OCI-LY1 (cell line): ENCODE measurements at regions not wholly inside any gene's neighbourhood (a gene's known extent, or its start where the extent isn't known, plus 50 kb on each side); places are given as distances from the start of the nearest gene placed in this dataset.

ENCODE experiments used
- H2AFZ ChIP-seq: fragments of 200-600 bp; sonication (generic), shearing (Covaris generic); 2 replicates; pipeline ENCODE4 v1.6.0; 2014; ENCODE audit warnings: antibody characterized with exemption, mild to moderate bottlenecking, low read length
- H3F3A ChIP-seq: fragments of 200-600 bp; sonication (generic), shearing (Covaris generic); 2 replicates; pipeline ENCODE4 v1.6.0; 2014; ENCODE audit warnings: mild to moderate bottlenecking, antibody characterized with exemption, low read length, moderate library complexity; ENCODE audit not compliant: insufficient read depth
- H3K27ac ChIP-seq: fragments of 200-600 bp; sonication (generic); 2 replicates; pipeline ENCODE4 v1.5.1; 2014; ENCODE audit warnings: low read length, mixed run types, mild to moderate bottlenecking, low read depth; ENCODE audit not compliant: poor library complexity, severe bottlenecking
- H3K27me3 ChIP-seq: fragments of 200-600 bp; sonication (generic); 2 replicates; pipeline ENCODE4 v1.6.0; 2014; ENCODE audit warnings: antibody characterized with exemption, mild to moderate bottlenecking, low read length, moderate library complexity; ENCODE audit not compliant: insufficient read depth
- H3K36me3 ChIP-seq: fragments of 200-600 bp; sonication (generic); 2 replicates; pipeline ENCODE4 v1.6.1; 2014; ENCODE audit warnings: mild to moderate bottlenecking, antibody characterized with exemption, low read length, moderate library complexity, mixed read lengths; ENCODE audit not compliant: insufficient read depth
- H3K4me1 ChIP-seq: fragments of 200-600 bp; sonication (generic); 2 replicates; pipeline ENCODE4 v1.5.1; 2014; ENCODE audit warnings: mild to moderate bottlenecking, low read length, moderate library complexity; ENCODE audit not compliant: insufficient read depth, severe bottlenecking
- H3K4me2 ChIP-seq: fragments of 200-600 bp; sonication (generic), shearing (Covaris generic); 2 replicates; pipeline ENCODE4 v1.6.1; 2014; ENCODE audit warnings: low read length
- H3K4me3 ChIP-seq: fragments of 200-600 bp; sonication (generic); 2 replicates; pipeline ENCODE4 v1.5.1; 2014; ENCODE audit warnings: low read length, low read depth, mild to moderate bottlenecking, mixed read lengths; ENCODE audit not compliant: poor library complexity, severe bottlenecking
- H3K79me2 ChIP-seq: fragments of 200-600 bp; shearing (Covaris generic); 2 replicates; pipeline ENCODE4 v1.6.1; 2016; ENCODE audit warnings: mixed run types, low read length, mixed read lengths; ENCODE audit not compliant: insufficient read depth
- H3K9ac ChIP-seq: fragments of 200-600 bp; sonication (generic), shearing (Covaris generic); 2 replicates; pipeline ENCODE4 v1.6.1; 2014; ENCODE audit warnings: mild to moderate bottlenecking, low read length, mixed read lengths
- H3K9me2 ChIP-seq: fragments of 200-600 bp; sonication (generic), shearing (Covaris generic); 2 replicates; pipeline ENCODE4 v1.6.1; 2014; ENCODE audit warnings: low read depth, mild to moderate bottlenecking, low read length, mixed read lengths
- H3K9me3 ChIP-seq: fragments of 200-600 bp; shearing (Covaris generic); 2 replicates; pipeline ENCODE4 v1.6.1; 2014; ENCODE audit warnings: low read length, mixed read lengths
- H4K20me1 ChIP-seq: fragments of 200-600 bp; sonication (generic), shearing (Covaris generic); 2 replicates; pipeline ENCODE4 v1.6.0; 2016; ENCODE audit warnings: mild to moderate bottlenecking, low read length; ENCODE audit not compliant: insufficient read depth
- CTCF ChIP-seq: fragments of 200-600 bp; sonication (generic), shearing (Covaris generic); IDR thresholded peaks from 2 replicates; pipeline ENCODE4 v1.5.1; 2017; ENCODE audit warnings: mild to moderate bottlenecking, antibody characterized with exemption, low read length, moderate library complexity, mixed read lengths
- EZH2 ChIP-seq: fragments of 200-600 bp; sonication (generic), shearing (Covaris generic); IDR thresholded peaks from 2 replicates; pipeline ENCODE4 v1.8.0; 2017; ENCODE audit warnings: borderline replicate concordance, mixed run types, mild to moderate bottlenecking, antibody characterized with exemption, low read length, moderate library complexity, mixed read lengths

- Histone ChIP-seq H2AFZ (no peak overlapping the region), H3K4me1 (no peaks in the 10 kb centered on the region), H3K9ac (no peak overlapping the region), H3K27ac (no peak overlapping the region), H4K20me1 (no peaks in the 10 kb centered on the region), H3K4me2 (no peak overlapping the region), H3F3A (no peaks in the 10 kb centered on the region), H3K4me3 (no peak overlapping the region), H3K9me2 (no peaks in the 10 kb centered on the region), H3K27me3 (no peaks in the 10 kb centered on the region), H3K9me3 (no peaks in the 10 kb centered on the region), H3K36me3 (no peaks in the 10 kb centered on the region), H3K79me2 (no peaks in the 10 kb centered on the region)
- TF ChIP-seq EZH2 (no peak), CTCF (no peak)
Measured at GRCh38 chr7:63029207-63029522, 969.5 kb upstream of the ZNF722 start.

- H3K9ac ChIP-seq = no peak overlapping the region
- H3K4me1 ChIP-seq = no peaks in the 10 kb centered on the region
- H3K27ac ChIP-seq = no peak overlapping the region
- no peaks in the 10 kb centered on the region for H3F3A ChIP-seq
- no peaks in the 10 kb centered on the region for H3K9me2 ChIP-seq
- no peak overlapping the region for H2AFZ ChIP-seq
- H3K36me3 ChIP-seq = no peaks in the 10 kb centered on the region
- H3K27me3 ChIP-seq = no peaks in the 10 kb centered on the region
- no peak overlapping the region for H3K4me2 ChIP-seq
- no peaks in the 10 kb centered on the region for H3K79me2 ChIP-seq
- H4K20me1 ChIP-seq = no peaks in the 10 kb centered on the region
- H3K4me3 ChIP-seq = no peak overlapping the region
- TF ChIP-seq CTCF = no peak
- no peak for TF ChIP-seq EZH2
- H3K9me3 ChIP-seq = no peaks in the 10 kb centered on the region
Measured at GRCh38 chr7:63030061-63030460, 968.6 kb upstream of the ZNF722 start.

- no peak overlapping the region for H2AFZ ChIP-seq
- no peaks in the 10 kb centered on the region for H3F3A ChIP-seq
- H3K36me3 ChIP-seq = no peaks in the 10 kb centered on the region
- no peak overlapping the region for H3K4me3 ChIP-seq
- no peaks in the 10 kb centered on the region for H4K20me1 ChIP-seq
- no peak overlapping the region for H3K4me2 ChIP-seq
- H3K9ac ChIP-seq = no peak overlapping the region
- H3K79me2 ChIP-seq = no peaks in the 10 kb centered on the region
- TF ChIP-seq CTCF (no peak), EZH2 (no peak)
- H3K9me3 ChIP-seq = no peaks in the 10 kb centered on the region
- H3K27me3 ChIP-seq = no peaks in the 10 kb centered on the region
- no peak overlapping the region for H3K27ac ChIP-seq
- H3K9me2 ChIP-seq = no peaks in the 10 kb centered on the region
- H3K4me1 ChIP-seq = no peaks in the 10 kb centered on the region
Measured at GRCh38 chr7:63031838-63032436, 966.7 kb upstream of the ZNF722 start.
